Duodenal mucosa (tissue), 2 donors: ENCODE measurements at regions not wholly inside any gene's neighbourhood (a gene's known extent, or its start where the extent isn't known, plus 50 kb on each side); places are given as distances from the start of the nearest gene placed in this dataset.

Experiments used
- H3K27ac ChIP-seq: one replicate; pipeline ENCODE4 v1.7.0; 2013; ENCODE audit warnings: low read depth, low read length
- H3K27me3 ChIP-seq, 2 donors: one replicate each; pipeline ENCODE4 v1.7.0; 2013; ENCODE audit warnings: low read length in 2 of 2, control low read depth in 1 of 2; ENCODE audit not compliant: insufficient read depth in 2 of 2, control insufficient read depth in 1 of 2
- H3K36me3 ChIP-seq, 2 donors: one replicate each; pipeline ENCODE4 v1.7.0; 2013; ENCODE audit warnings: low read length in 2 of 2, control low read depth in 1 of 2; ENCODE audit not compliant: insufficient read depth in 2 of 2, control insufficient read depth in 1 of 2
- H3K4me1 ChIP-seq, 2 donors: one replicate each; pipeline ENCODE4 v1.7.0; 2013; ENCODE audit warnings: low read length in 2 of 2, control low read depth in 1 of 2; ENCODE audit not compliant: insufficient read depth in 2 of 2, control insufficient read depth in 1 of 2
- H3K4me3 ChIP-seq, 2 donors: one replicate each; pipeline ENCODE4 v1.7.0; 2013; ENCODE audit warnings: low read length in 2 of 2, low read depth in 1 of 2
- H3K9ac ChIP-seq, 2 donors: one replicate each; pipeline ENCODE4 v1.7.0; 2013; ENCODE audit warnings: low read length in 2 of 2, low read depth in 1 of 2
- H3K9me3 ChIP-seq, 2 donors: one replicate each; pipeline ENCODE4 v1.7.0; 2013; ENCODE audit warnings: low read length in 2 of 2, control low read depth in 1 of 2; ENCODE audit not compliant: control insufficient read depth in 1 of 2

DNA sequence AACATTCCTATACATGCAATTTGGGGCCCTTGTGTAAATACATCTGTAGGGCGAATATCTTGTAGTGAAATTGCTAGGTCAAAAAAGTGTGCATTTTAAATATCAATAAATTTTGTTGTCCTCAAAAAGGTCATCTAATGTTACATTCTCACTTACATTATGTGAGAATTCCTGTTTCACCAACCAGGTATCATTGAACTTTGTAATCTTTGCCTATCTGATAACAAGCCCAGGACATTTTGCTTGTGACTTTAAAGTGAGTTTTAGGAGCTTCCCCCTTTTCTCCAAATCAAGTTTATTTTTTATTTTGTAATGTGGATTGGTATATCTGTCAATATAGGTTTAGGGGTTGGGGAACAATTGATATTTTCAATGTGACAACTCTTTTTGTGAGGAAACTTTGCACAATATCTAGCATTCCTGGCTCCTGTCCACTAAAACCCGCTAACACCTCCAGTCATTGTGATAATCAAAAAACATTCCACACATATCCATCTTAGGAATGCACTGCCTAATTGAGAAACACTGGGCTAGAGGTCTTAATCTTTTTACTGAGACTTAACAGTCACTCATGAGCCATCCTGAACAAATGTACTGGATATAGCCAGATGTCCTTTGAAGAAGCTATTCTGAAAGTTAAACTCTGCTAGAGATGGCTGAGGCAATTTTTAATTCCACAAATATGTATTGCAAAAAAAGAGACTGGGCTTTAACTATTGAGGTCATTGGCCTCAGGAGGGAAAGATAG is 72.5 kb upstream of the SLC1A1 start:
- no peak overlapping the region for H3K27ac ChIP-seq
- no peak overlapping the region for H3K4me3 ChIP-seq
- no peaks in the 10 kb centered on the region for H3K27me3 ChIP-seq
- no peaks in the 10 kb centered on the region for H3K36me3 ChIP-seq
- no peaks in the 10 kb centered on the region for H3K9me3 ChIP-seq
- peaks cover 6 to 11% of the 10 kb centered on the region in 2 donors for H3K4me1 ChIP-seq
- H3K9ac ChIP-seq: no peak overlapping the region

DNA sequence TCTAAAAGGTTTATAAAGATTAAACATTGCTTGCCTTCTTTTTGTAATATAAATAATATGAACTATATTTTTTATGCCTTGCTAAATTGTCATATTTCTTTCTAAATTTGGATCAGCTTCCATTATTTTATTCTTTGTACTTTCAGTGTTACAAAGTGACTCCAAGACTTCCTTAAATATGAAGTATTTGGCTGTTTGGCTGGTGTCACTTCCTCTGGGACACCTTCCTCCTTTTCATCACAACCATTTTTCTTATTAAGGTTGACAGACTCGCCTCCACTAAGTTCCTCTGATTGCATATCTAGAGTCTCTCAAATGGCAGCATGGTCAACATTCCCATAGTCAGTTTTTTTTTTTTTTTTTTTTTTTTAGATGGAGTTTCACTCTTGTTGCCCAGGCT is 73.8 kb upstream of the SLC1A1 start:
- H3K4me1 ChIP-seq: no peaks in the 10 kb centered on the region
- no peaks in the 10 kb centered on the region for H3K9me3 ChIP-seq
- no peak overlapping the region for H3K27ac ChIP-seq
- H3K9ac ChIP-seq: no peak overlapping the region
- no peak overlapping the region for H3K4me3 ChIP-seq
- no peaks in the 10 kb centered on the region for H3K27me3 ChIP-seq
- no peaks in the 10 kb centered on the region for H3K36me3 ChIP-seq

DNA sequence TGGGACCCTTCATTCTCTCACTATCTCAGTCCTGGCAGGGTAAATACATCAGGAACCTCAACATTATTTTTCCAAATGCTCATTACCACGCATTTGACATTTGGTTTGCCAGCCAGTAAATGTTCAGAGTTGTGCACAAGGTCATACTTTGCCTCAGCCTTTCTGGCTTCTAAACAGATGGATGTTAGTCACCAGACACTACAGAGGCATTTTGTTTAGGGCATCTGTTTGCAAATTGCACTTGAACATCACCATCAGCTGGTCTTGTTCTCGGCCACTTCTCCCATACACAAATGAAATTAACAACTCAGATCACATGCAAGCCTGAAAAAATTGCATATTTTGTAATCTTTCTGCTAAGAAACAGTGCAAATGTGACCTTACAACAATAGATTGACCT is 75.0 kb upstream of the SLC1A1 start:
- Histone ChIP-seq H3K4me1 (no peaks in the 10 kb centered on the region), H3K9ac (no peak overlapping the region), H3K36me3 (no peaks in the 10 kb centered on the region), H3K4me3 (no peak overlapping the region), H3K27ac (no peak overlapping the region), H3K27me3 (no peaks in the 10 kb centered on the region), H3K9me3 (no peaks in the 10 kb centered on the region)

DNA sequence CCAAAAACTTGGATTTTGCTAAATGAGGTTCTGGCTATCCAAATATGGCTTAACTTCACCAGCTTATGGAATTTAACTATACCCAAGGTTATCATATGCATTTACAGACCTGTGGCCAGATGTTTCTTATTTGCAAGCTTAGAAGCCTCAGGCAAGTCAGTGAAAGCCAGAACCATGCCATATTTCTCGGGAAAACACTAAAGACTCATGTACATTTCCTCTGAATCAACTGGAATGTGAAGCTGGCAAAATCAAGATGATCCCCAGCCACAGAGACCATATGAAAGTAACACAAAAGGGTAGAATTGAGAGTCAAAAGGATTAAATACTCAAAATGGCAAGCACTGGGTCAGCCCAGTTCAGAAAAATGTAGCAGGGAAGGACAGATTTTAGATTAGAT is 76.4 kb upstream of the SLC1A1 start:
- Histone ChIP-seq H3K9me3 (no peaks in the 10 kb centered on the region), H3K36me3 (no peaks in the 10 kb centered on the region), H3K27me3 (no peaks in the 10 kb centered on the region), H3K9ac (no peak overlapping the region), H3K4me3 (no peak overlapping the region), H3K27ac (no peak overlapping the region), H3K4me1 (no peaks in the 10 kb centered on the region)

DNA sequence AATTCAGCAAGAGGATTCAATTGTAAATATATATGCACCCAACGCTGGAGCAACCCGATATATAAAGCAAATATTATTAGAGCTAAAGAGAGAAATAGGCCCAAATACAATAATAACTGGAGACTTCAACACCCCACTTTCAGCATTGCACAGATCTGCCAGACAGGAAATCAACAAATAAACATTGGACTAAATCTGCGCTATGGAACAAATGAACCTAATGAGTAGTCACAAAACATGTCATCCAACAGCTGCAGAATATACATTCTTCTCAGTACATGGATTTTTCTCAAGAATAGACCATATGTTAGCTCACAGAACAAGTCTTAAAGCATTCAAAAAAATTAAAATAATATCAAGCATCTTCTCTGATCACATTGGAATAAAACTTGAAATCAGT is 86.1 kb upstream of the SLC1A1 start:
- peaks cover 6 to 14% of the 10 kb centered on the region in 2 donors for H3K9me3 ChIP-seq
- no peak overlapping the region for H3K9ac ChIP-seq
- no peaks in the 10 kb centered on the region for H3K36me3 ChIP-seq
- H3K27ac ChIP-seq: no peak overlapping the region
- H3K4me1 ChIP-seq: peaks cover 0 to 10% of the 10 kb centered on the region in 2 donors
- no peak overlapping the region for H3K4me3 ChIP-seq
- no peaks in the 10 kb centered on the region for H3K27me3 ChIP-seq

DNA sequence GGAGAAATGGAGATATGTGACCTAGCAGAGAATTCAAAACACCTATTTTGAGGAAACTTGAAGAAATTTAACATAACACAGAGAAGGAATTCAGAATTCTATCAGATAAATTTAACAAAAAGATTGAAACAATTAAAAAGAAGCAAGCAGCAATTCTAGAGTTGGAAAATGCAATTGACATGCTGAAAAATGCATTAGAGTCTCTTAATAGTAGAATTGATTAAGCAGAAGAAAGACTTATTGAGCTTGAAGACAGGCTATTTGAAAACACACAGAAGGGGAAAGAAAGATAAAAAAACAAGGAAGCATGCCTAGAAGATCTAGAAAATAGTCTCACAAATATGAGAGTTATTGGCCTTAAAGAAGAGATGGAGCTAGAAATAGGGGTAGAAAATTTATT is 87.8 kb upstream of the SLC1A1 start:
- Histone ChIP-seq H3K27ac (no peak overlapping the region), H3K4me3 (no peak overlapping the region)

DNA sequence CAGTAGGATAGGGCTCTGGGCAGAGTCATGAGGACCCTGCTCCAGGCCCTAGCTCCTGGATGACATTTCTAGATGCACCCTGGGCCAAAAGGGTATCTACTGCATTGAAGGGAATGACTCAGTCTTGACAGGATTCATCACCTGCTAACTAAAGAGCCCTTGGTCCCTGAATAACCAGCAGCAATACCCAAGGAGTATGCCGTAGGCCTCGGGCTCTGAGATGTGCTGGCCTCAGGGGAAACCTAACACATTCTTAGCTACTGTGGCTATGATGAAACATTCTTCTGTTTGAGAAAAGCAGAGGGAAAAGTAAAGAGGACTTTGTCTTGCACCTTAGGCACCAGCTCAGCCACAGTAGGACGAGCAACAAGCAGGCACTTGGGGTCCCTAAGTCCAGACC is 89.5 kb upstream of the SLC1A1 start:
- H3K27me3 ChIP-seq: no peaks in the 10 kb centered on the region
- H3K9me3 ChIP-seq: peaks cover 6 to 14% of the 10 kb centered on the region in 2 donors
- H3K4me3 ChIP-seq: no peak overlapping the region
- no peak overlapping the region for H3K9ac ChIP-seq
- peaks cover 0 to 10% of the 10 kb centered on the region in 2 donors for H3K4me1 ChIP-seq
- H3K36me3 ChIP-seq: no peaks in the 10 kb centered on the region
- no peak overlapping the region for H3K27ac ChIP-seq

More for the DNA sequence above, 87.8 kb upstream of the SLC1A1 start:
- Histone ChIP-seq H3K36me3 (no peaks in the 10 kb centered on the region), H3K27me3 (no peaks in the 10 kb centered on the region), H3K4me1 (peaks cover 0 to 10% of the 10 kb centered on the region in 2 donors), H3K9me3 (peaks cover 6 to 14% of the 10 kb centered on the region in 2 donors), H3K9ac (no peak overlapping the region)

DNA sequence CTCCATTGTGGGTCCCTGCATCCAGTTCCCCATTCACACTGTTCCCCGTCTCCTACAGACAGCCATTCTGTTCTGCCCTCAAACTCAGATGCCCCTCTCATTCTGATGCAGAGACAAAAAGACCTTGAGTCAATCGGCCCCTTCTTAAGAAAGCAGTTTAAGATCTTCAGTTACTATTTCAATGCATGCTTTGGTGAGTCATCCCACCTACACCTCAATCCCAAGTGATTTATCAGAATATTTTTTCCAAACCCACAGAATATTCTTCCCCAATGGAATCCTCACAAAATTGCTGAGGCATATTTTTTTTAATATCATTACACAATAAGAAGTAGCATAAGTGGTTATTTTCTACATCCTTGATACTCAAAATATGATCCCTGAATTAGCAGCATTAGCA is 92.4 kb upstream of the SLC1A1 start:
- H3K9ac ChIP-seq: no peak overlapping the region
- H3K4me1 ChIP-seq: peaks cover 0 to 10% of the 10 kb centered on the region in 2 donors
- H3K36me3 ChIP-seq: no peaks in the 10 kb centered on the region
- no peak overlapping the region for H3K27ac ChIP-seq
- peaks cover 6 to 10% of the 10 kb centered on the region in 2 donors for H3K9me3 ChIP-seq
- H3K4me3 ChIP-seq: no peak overlapping the region
- H3K27me3 ChIP-seq: no peaks in the 10 kb centered on the region

DNA sequence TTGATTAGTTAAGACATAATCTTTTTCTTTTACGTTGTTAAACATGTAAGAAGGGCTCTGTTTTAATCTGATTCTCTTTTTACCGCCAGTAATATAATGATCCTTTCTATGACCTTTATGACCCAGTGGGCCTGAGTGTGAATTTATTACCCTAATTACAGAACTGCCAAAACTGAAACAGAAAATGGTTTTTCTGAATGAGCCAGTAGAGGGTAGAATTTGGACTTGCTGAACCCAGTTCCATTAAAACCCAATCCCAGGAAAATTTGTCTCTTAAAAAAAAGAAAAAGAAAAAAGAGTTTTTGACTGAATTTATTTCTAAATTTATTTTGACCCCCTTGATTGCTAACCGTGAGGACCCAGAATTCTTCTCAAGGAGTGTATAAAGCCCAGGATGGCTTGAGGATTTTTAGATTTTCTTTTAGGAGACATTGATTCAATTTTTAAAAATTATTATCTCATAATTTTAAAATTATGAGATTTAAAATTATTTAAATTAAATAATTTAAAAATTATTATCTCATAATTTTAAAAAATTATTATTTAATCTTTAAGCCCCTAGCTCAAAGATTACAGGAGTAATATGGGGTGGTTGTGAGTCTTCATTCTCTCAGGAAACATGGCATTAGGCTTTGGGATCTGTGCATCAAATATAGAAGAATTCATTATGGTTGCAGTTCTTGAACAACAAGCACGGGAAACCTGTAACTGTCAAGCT is 94.1 kb upstream of the GLIS3 start:
- no peaks in the 10 kb centered on the region for H3K36me3 ChIP-seq
- no peak overlapping the region for H3K27ac ChIP-seq
- H3K9ac ChIP-seq: no peak overlapping the region
- no peak overlapping the region for H3K4me3 ChIP-seq
- H3K27me3 ChIP-seq: no peaks in the 10 kb centered on the region
- H3K4me1 ChIP-seq: no peaks in the 10 kb centered on the region
- H3K9me3 ChIP-seq: no peaks in the 10 kb centered on the region

DNA sequence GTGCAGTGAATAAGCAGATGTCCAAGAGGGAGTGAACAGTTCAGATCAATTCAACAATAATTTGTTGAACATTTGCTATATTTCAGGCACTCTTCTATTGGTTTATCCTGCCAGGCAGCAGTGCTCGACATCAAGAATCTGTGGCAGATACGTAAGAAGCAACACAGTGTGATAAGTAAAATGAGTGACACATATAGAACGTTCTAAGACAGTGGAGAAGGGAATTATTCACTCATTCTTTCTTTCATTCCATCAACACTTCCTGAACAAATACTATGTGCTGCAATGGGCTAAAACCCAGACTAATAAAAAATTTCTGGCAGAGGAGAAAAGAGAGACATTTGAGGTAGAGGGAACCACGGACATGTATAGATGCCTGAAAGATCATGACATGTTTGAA is 89.9 kb upstream of the GLIS3 start:
- H3K27ac ChIP-seq: no peak overlapping the region
- no peak overlapping the region for H3K4me3 ChIP-seq
- H3K4me1 ChIP-seq: no peaks in the 10 kb centered on the region
- no peak overlapping the region for H3K9ac ChIP-seq
- H3K27me3 ChIP-seq: no peaks in the 10 kb centered on the region
- no peaks in the 10 kb centered on the region for H3K9me3 ChIP-seq
- no peaks in the 10 kb centered on the region for H3K36me3 ChIP-seq
